Osteocyte (in vitro differentiated cells): ENCODE measurements at regions not wholly inside any gene's neighbourhood (a gene's known extent, or its start where the extent isn't known, plus 50 kb on each side); places are given as distances from the start of the nearest gene placed in this dataset.

Experiments used
- DNase-seq: peaks from one replicate; pipeline ENCODE4 v3.0.0; 2021; ENCODE audit warnings: mixed read lengths; ENCODE audit not compliant: unreplicated experiment; ENCODE audit errors: extremely low spot score
- H3K27ac Mint-ChIP-seq: one replicate; pipeline ENCODE4 v1.8.0; 2021; ENCODE audit warnings: mild to moderate bottlenecking, mixed read lengths; ENCODE audit not compliant: unreplicated experiment
- H3K27me3 Mint-ChIP-seq: one replicate; pipeline ENCODE4 v1.8.0; 2021; ENCODE audit warnings: mixed read lengths; ENCODE audit not compliant: unreplicated experiment
- H3K36me3 Mint-ChIP-seq: one replicate; pipeline ENCODE4 v1.8.0; 2021; ENCODE audit warnings: mixed read lengths; ENCODE audit not compliant: unreplicated experiment
- H3K4me1 Mint-ChIP-seq: one replicate; pipeline ENCODE4 v1.8.0; 2021; ENCODE audit warnings: mixed read lengths; ENCODE audit not compliant: unreplicated experiment
- H3K4me3 Mint-ChIP-seq: one replicate; pipeline ENCODE4 v1.8.0; 2021; ENCODE audit warnings: mild to moderate bottlenecking, moderate library complexity, mixed read lengths; ENCODE audit not compliant: unreplicated experiment
- H3K9me3 Mint-ChIP-seq: one replicate; pipeline ENCODE4 v1.8.0; 2021; ENCODE audit warnings: mixed read lengths; ENCODE audit not compliant: unreplicated experiment
- CTCF ChIP-seq: fragments of 200-600 bp; sonication (generic); IDR thresholded peaks from 2 replicates; pipeline ENCODE4 v1.5.0; 2021; ENCODE audit warnings: antibody characterized with exemption, mild to moderate bottlenecking, moderate library complexity

DNA sequence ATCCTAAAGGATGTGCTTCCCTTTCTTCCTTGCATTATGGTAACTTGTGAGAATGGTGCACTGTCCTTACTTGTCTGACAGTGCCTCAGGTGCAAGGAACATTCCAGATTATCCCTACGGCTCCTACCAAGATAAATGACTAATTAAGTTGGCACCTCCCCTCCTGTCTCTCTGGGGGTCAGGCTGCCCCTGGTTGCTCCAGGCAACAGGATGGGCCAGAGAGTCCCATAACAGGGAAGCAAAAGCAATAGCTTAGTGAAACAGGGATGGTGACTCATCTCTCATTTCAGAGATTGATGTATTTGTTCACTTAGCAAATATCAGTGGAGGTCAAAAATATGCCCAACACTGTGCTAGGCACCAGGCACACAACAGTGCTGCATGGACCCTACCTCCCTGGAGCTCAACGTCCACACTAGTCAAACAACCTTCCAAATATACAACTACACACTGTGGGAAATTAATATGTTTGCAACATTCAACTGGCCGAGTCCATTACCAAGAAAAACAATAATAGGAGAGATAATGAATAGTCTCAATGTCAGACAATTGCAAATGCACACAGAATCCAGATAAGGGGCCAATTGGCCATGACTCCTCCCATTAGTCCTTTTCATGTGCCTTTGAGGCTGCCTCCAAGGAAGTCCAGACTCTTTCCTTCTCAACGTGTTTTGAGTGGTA is 249.0 kb downstream of the TLE3 start:
- no peak for TF ChIP-seq CTCF
- Mint-ChIP-seq H3K4me3 (no peak overlapping the region), H3K27ac (no peak overlapping the region), H3K27me3 (peaks cover 7% of the 10 kb centered on the region), H3K9me3 (no peaks in the 10 kb centered on the region), H3K36me3 (no peaks in the 10 kb centered on the region), H3K4me1 (peaks cover 21% of the 10 kb centered on the region)
- no peak for DNase-seq

DNA sequence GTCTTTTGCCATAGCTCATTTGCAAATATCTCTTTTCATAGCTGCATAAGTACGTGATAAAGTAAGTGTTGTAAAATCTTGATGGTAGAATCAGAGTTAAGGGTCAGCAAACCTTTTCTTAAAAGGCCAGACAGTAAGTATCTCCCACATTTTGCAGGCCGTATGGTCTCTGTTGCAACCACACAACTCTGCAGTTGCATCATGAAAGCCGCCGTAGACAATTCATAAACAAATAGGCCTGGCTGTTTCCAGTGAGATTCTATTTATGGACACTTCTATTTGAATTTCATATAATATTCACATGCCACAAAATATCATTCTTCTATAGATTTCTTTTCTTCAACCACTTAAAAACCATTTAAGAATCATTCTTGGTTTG is 248.5 kb downstream of the TLE3 start:
- H3K4me1 Mint-ChIP-seq, result peaks cover 26% of the 10 kb centered on the region
- no peak overlapping the region for H3K27ac Mint-ChIP-seq
- peaks cover 2% of the 10 kb centered on the region for H3K27me3 Mint-ChIP-seq
- H3K36me3 Mint-ChIP-seq, result no peaks in the 10 kb centered on the region
- DNase-seq, result no peak
- no peaks in the 10 kb centered on the region for H3K9me3 Mint-ChIP-seq
- no peak for TF ChIP-seq CTCF
- H3K4me3 Mint-ChIP-seq, result no peak overlapping the region

- H3K27ac Mint-ChIP-seq, result peak overlapping the region; percentile 79
- H3K4me1 Mint-ChIP-seq, result peaks cover 49% of the 10 kb centered on the region
- no peak overlapping the region for H3K4me3 Mint-ChIP-seq
- H3K27me3 Mint-ChIP-seq, result no peaks in the 10 kb centered on the region
- no peak for TF ChIP-seq CTCF
- H3K9me3 Mint-ChIP-seq, result no peaks in the 10 kb centered on the region
- DNase-seq, result no peak
- H3K36me3 Mint-ChIP-seq, result no peaks in the 10 kb centered on the region
These were observed 245.2 kb downstream of the TLE3 start for GRCh38 chr15:69852482-69852881.

- Mint-ChIP-seq H3K27me3 (no peaks in the 10 kb centered on the region), H3K27ac (peak overlapping the region; percentile 79), H3K4me1 (peaks cover 49% of the 10 kb centered on the region), H3K9me3 (no peaks in the 10 kb centered on the region), H3K36me3 (no peaks in the 10 kb centered on the region), H3K4me3 (peak overlapping the region; percentile 23)
- DNase-seq, result no peak
- TF ChIP-seq CTCF, result no peak
These were observed 244.8 kb downstream of the TLE3 start for GRCh38 chr15:69852916-69853315.

DNA sequence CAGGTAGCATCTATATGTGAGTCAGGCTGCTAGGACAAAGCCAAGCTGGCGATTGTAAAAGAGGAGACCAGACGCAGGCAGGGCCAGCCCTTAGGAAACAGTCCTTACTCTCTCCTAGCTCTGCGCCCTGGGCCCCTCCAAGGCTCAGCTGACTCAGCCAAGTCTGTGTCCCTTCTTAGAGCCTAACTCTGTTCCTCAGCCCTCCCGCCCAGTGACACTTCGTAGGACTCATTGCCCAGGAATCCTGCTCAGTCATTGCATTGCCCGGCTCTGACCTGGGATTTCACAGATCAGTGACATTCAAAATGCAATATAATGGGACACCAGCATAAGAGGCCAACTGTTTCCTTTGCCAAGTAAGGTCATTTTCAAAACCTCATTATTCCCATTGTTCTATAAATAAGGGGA is 244.2 kb downstream of the TLE3 start:
- Mint-ChIP-seq H3K27me3 (no peaks in the 10 kb centered on the region), H3K36me3 (no peaks in the 10 kb centered on the region), H3K27ac (peak overlapping the region; percentile 79), H3K9me3 (no peaks in the 10 kb centered on the region), H3K4me3 (no peak overlapping the region), H3K4me1 (peaks cover 49% of the 10 kb centered on the region)
- no peak for DNase-seq
- TF ChIP-seq CTCF, result no peak
